ENCODE measurements at regions not wholly inside any gene's neighbourhood (a gene's known extent, or its start where the extent isn't known, plus 50 kb on each side); places are given as distances from the start of the nearest gene placed in this dataset.

DNA sequence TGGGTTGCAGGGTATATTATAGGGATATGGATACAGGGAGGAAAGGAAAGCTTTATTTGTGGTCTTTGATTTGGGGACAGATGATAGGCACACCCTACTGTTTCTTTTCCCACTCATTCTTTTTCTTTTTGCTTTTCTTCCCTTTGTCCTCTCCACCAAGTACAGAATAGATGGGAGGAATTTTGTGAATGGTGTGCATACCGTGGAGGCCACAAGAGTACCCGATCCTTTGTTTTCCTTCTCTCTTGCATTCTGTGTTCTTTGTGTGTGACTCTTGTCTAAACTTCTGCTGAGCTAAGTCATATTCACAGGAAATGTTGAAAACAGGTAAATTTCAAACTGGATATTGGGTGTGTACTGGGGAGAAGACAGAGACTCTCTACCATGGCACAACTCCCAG, 321.4 kb upstream of the SLC8A1 start:
- Histone ChIP-seq H3K9me3 (peaks cover 0 to 4% (median 0%) of the 10 kb centered on the region in 8 donors), H3K4me3 (no peak overlapping the region), H3K27ac (no peak overlapping the region), H3K27me3 (replicated peaks in 1 of 7) (no peaks in the 10 kb centered on the region), H3K36me3 (no peaks in the 10 kb centered on the region), H3K4me1 (no peaks in the 10 kb centered on the region)
- intact Hi-C loops (cut with DNase I; ENCODE audit: low total_unique reads) = no loop called here
- WGBS, 5 donors = 76 to 100% (median 90%) methylated on average over 2 of the region's 2 CpGs
- DNase-seq = no peak
- TF ChIP-seq, protein P1, sequence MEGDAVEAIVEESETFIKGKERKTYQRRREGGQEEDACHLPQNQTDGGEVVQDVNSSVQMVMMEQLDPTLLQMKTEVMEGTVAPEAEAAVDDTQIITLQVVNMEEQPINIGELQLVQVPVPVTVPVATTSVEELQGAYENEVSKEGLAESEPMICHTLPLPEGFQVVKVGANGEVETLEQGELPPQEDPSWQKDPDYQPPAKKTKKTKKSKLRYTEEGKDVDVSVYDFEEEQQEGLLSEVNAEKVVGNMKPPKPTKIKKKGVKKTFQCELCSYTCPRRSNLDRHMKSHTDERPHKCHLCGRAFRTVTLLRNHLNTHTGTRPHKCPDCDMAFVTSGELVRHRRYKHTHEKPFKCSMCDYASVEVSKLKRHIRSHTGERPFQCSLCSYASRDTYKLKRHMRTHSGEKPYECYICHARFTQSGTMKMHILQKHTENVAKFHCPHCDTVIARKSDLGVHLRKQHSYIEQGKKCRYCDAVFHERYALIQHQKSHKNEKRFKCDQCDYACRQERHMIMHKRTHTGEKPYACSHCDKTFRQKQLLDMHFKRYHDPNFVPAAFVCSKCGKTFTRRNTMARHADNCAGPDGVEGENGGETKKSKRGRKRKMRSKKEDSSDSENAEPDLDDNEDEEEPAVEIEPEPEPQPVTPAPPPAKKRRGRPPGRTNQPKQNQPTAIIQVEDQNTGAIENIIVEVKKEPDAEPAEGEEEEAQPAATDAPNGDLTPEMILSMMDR (IDR thresholded peaks at IDR 0.05 in 8 of 11, conservative IDR thresholded peaks at IDR 0.05 in 3 of 11) = no peak
- TF ChIP-seq POLR2A (IDR thresholded peaks at IDR 0.05) (no peak), POLR2AphosphoS5 (IDR thresholded peaks at IDR 0.05) (no peak)

DNA sequence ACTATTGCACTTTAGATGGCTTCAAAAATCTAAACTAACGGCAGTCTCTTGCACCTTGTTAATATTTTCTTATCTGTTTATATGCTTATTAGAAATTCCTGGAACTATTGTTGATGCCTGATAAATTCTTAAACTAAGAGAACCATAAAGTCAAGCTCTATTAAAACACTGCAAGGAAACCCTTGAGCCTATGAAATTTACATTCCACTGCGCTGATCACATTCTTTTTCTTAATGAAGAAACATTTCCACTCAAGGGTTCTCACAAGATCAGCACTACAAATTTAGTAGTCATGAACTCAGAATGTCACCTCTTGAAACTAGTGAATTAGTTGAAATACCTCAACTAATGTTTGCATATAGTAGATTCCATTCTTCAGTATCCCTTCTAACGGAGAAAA, 331.8 kb upstream of the SLC8A1 start:
- WGBS, 5 donors = 85 to 95% (median 90%) methylated on average over 3 of the region's 3 CpGs
- no peaks in the 10 kb centered on the region for H3K4me1 ChIP-seq
- TF ChIP-seq POLR2A (IDR thresholded peaks at IDR 0.05) = no peak
- H3K27ac ChIP-seq = no peak overlapping the region
- no peak overlapping the region for H3K4me3 ChIP-seq
- intact Hi-C loops (cut with DNase I; ENCODE audit: low total_unique reads) = no loop called here
- no peaks in the 10 kb centered on the region for H3K9me3 ChIP-seq
- H3K36me3 ChIP-seq = no peaks in the 10 kb centered on the region
- no peaks in the 10 kb centered on the region for H3K27me3 ChIP-seq (replicated peaks in 1 of 7)
- DNase-seq = no peak

DNA sequence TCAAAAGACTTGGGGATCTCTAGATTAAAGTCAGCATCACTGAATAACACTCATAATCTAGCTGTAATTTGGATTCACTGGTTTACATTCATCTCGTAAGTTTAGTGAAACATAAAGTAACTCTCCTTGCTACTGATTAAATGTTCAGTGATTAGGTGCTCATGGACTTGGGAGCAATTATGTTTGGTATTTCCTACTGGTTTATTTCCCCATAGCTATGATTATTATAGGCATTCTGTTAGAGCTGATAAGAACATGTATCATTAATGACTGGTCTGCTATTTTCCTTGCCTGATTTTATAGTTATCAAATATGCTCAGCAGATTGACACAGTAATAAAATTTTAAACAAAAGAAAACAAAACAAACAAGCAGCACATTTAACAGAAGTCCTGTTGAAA, 334.7 kb upstream of the SLC8A1 start:
- Histone ChIP-seq H3K4me1 (no peaks in the 10 kb centered on the region), H3K27ac (no peak overlapping the region), H3K9me3 (no peaks in the 10 kb centered on the region), H3K27me3 (replicated peaks in 1 of 7) (no peaks in the 10 kb centered on the region), H3K36me3 (no peaks in the 10 kb centered on the region), H3K4me3 (no peak overlapping the region)
- intact Hi-C loops (cut with DNase I; ENCODE audit: low total_unique reads) = no loop called here
- TF ChIP-seq, protein P1 (IDR thresholded peaks at IDR 0.05 in 8 of 11, conservative IDR thresholded peaks at IDR 0.05 in 3 of 11) = no peak
- TF ChIP-seq POLR2AphosphoS5 (IDR thresholded peaks at IDR 0.05) = no peak
- no peak for TF ChIP-seq POLR2A (IDR thresholded peaks at IDR 0.05)
- 83 to 91% (median 87%) methylated on average over 1 of the region's 1 CpG for WGBS, 5 donors
- no peak for DNase-seq

DNA sequence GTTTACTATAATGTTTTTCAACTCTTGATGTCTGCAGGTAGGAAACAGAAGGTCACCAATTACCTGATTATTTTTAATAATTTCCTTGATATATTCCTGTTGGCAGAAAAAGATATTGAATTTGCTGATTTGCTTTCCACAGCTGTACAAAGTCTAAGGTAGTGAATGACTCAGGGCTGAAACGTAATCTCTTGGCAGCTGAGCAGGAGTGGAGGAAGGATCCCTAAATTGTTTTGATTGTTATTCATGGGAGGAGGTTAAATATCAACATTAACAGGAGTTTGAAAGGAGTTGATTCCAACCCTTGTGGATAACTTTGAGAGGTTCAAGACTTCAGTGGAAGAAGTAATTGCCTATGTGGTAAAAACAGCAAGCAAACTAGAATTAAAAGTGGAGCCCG, 345.2 kb upstream of the SLC8A1 start:
- Histone ChIP-seq H3K27me3 (replicated peaks in 1 of 7) (no peaks in the 10 kb centered on the region), H3K4me3 (no peak overlapping the region), H3K36me3 (no peaks in the 10 kb centered on the region), H3K27ac (no peak overlapping the region), H3K9me3 (no peaks in the 10 kb centered on the region), H3K4me1 (no peaks in the 10 kb centered on the region)
- TF ChIP-seq POLR2AphosphoS5 (IDR thresholded peaks at IDR 0.05) = no peak
- TF ChIP-seq POLR2A (IDR thresholded peaks at IDR 0.05) = no peak
- TF ChIP-seq, protein P1 (IDR thresholded peaks at IDR 0.05 in 8 of 11, conservative IDR thresholded peaks at IDR 0.05 in 3 of 11) = no peak
- intact Hi-C loops (cut with DNase I; ENCODE audit: low total_unique reads) = no loop called here
- 65 to 88% (median 77%) methylated on average over 2 of the region's 2 CpGs for WGBS, 5 donors
- no peak for DNase-seq

DNA sequence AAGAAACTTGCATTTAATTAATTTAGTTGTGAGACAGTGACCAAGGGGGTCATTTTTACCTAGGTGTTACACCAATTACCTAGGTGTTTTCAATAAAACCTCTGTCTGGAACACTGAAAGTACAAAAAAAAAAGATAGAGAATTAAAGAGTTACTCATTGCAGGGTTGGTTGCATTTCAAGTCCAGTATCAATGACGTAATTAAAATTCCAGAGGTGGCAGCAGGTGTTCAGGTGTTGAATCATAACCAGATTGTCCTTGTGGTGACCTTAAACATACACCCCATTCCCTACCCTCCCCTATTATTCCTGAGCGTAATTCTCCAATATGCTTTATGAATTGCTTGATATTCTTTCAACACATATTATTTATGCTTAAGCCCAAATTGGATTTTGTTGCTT, 352.0 kb upstream of the SLC8A1 start:
- H3K9me3 ChIP-seq = no peaks in the 10 kb centered on the region
- no peak overlapping the region for H3K4me3 ChIP-seq
- TF ChIP-seq POLR2A (IDR thresholded peaks at IDR 0.05) (no peak), POLR2AphosphoS5 (IDR thresholded peaks at IDR 0.05) (no peak)
- TF ChIP-seq, protein P1 (IDR thresholded peaks at IDR 0.05 in 8 of 11, conservative IDR thresholded peaks at IDR 0.05 in 3 of 11) = no peak
- no peak overlapping the region for H3K27ac ChIP-seq
- H3K4me1 ChIP-seq = no peaks in the 10 kb centered on the region
- H3K36me3 ChIP-seq = no peaks in the 10 kb centered on the region
- H3K27me3 ChIP-seq (replicated peaks in 1 of 7) = no peaks in the 10 kb centered on the region
- intact Hi-C loops (cut with DNase I; ENCODE audit: low total_unique reads) = no loop called here
- no peak for DNase-seq
- WGBS, 5 donors = 82 to 93% (median 88%) methylated on average over 2 of the region's 2 CpGs
